ENCODE measurements at regions not wholly inside any gene's neighbourhood (a gene's known extent, or its start where the extent isn't known, plus 50 kb on each side); places are given as distances from the start of the nearest gene placed in this dataset.

DNA sequence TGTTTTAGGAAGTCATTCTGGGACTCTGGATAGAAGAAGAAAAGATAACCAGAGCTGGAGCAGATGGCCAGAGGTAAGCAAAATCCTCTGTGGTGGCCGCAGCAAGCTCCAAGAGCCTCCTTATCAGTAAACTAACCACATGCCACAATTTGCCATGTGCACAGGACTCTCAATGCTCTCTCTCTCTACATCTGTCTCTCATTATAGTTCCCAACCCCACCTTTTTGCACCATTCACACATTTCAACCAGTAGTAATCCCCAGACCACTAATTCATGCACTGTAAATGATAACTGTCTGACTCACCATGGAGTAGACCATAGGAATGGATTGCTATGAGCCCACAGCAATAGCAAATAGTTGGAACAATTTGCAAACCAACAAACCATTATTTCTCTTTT lies 526.1 kb downstream of the TLR4 start:
- ATAC-seq (no peak), DNase-seq (ENCODE audit: low spot score) (no peak)
- CTCF ChIA-PET, result no interaction called here
- no peaks in the 10 kb centered on the region for H3K27me3 Mint-ChIP-seq (ENCODE audit: low read depth)
- H3K4me1 Mint-ChIP-seq, result peaks cover 3% of the 10 kb centered on the region; the same call in 1 of the 2 replicates
- no peak for TF ChIP-seq ZNF263 (CRISPR knock-in tag; IDR thresholded peaks at IDR 0.05; ENCODE audit: low read depth)
- no peak for TF ChIP-seq NFYB (CRISPR knock-in tag; conservative IDR thresholded peaks at IDR 0.05; ENCODE audit: low read depth)
- TF ChIP-seq, protein P1, sequence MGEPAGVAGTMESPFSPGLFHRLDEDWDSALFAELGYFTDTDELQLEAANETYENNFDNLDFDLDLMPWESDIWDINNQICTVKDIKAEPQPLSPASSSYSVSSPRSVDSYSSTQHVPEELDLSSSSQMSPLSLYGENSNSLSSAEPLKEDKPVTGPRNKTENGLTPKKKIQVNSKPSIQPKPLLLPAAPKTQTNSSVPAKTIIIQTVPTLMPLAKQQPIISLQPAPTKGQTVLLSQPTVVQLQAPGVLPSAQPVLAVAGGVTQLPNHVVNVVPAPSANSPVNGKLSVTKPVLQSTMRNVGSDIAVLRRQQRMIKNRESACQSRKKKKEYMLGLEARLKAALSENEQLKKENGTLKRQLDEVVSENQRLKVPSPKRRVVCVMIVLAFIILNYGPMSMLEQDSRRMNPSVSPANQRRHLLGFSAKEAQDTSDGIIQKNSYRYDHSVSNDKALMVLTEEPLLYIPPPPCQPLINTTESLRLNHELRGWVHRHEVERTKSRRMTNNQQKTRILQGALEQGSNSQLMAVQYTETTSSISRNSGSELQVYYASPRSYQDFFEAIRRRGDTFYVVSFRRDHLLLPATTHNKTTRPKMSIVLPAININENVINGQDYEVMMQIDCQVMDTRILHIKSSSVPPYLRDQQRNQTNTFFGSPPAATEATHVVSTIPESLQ (CRISPR knock-in tag; IDR thresholded peaks at IDR 0.05), result no peak
- no peak for TF ChIP-seq CREM (CRISPR knock-in tag; IDR thresholded peaks at IDR 0.05)
- TF ChIP-seq ZNF281 (CRISPR knock-in tag; IDR thresholded peaks at IDR 0.05), result no peak
- TF ChIP-seq RELA (CRISPR knock-in tag; IDR thresholded peaks at IDR 0.05; ENCODE audit: borderline replicate concordance), result no peak
- no peak for TF ChIP-seq ZBTB43 (CRISPR knock-in tag; IDR thresholded peaks at IDR 0.05)
- TF ChIP-seq, protein P2, sequence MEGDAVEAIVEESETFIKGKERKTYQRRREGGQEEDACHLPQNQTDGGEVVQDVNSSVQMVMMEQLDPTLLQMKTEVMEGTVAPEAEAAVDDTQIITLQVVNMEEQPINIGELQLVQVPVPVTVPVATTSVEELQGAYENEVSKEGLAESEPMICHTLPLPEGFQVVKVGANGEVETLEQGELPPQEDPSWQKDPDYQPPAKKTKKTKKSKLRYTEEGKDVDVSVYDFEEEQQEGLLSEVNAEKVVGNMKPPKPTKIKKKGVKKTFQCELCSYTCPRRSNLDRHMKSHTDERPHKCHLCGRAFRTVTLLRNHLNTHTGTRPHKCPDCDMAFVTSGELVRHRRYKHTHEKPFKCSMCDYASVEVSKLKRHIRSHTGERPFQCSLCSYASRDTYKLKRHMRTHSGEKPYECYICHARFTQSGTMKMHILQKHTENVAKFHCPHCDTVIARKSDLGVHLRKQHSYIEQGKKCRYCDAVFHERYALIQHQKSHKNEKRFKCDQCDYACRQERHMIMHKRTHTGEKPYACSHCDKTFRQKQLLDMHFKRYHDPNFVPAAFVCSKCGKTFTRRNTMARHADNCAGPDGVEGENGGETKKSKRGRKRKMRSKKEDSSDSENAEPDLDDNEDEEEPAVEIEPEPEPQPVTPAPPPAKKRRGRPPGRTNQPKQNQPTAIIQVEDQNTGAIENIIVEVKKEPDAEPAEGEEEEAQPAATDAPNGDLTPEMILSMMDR (IDR thresholded peaks at IDR 0.05), result no peak
- no peak for TF ChIP-seq GABPB1 (CRISPR knock-in tag; IDR thresholded peaks at IDR 0.05)
- TF ChIP-seq TEAD4 (CRISPR knock-in tag; IDR thresholded peaks at IDR 0.05), result no peak
- TF ChIP-seq ZNF121 (CRISPR knock-in tag; IDR thresholded peaks at IDR 0.05), result no peak
- TF ChIP-seq NR3C1 (CRISPR knock-in tag; conservative IDR thresholded peaks at IDR 0.05; ENCODE audit: low read depth), result no peak
- TF ChIP-seq RORB (CRISPR knock-in tag; IDR thresholded peaks at IDR 0.05), result no peak
- TF ChIP-seq, protein P3, sequence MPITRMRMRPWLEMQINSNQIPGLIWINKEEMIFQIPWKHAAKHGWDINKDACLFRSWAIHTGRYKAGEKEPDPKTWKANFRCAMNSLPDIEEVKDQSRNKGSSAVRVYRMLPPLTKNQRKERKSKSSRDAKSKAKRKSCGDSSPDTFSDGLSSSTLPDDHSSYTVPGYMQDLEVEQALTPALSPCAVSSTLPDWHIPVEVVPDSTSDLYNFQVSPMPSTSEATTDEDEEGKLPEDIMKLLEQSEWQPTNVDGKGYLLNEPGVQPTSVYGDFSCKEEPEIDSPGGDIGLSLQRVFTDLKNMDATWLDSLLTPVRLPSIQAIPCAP (CRISPR knock-in tag; IDR thresholded peaks at IDR 0.05), result no peak
- TF ChIP-seq, protein P4, sequence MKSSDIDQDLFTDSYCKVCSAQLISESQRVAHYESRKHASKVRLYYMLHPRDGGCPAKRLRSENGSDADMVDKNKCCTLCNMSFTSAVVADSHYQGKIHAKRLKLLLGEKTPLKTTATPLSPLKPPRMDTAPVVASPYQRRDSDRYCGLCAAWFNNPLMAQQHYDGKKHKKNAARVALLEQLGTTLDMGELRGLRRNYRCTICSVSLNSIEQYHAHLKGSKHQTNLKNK (CRISPR knock-in tag; IDR thresholded peaks at IDR 0.05), result no peak
- TF ChIP-seq ZNF317 (CRISPR knock-in tag; IDR thresholded peaks at IDR 0.05; ENCODE audit: borderline replicate concordance, low read depth), result no peak
- TF ChIP-seq, protein P5, sequence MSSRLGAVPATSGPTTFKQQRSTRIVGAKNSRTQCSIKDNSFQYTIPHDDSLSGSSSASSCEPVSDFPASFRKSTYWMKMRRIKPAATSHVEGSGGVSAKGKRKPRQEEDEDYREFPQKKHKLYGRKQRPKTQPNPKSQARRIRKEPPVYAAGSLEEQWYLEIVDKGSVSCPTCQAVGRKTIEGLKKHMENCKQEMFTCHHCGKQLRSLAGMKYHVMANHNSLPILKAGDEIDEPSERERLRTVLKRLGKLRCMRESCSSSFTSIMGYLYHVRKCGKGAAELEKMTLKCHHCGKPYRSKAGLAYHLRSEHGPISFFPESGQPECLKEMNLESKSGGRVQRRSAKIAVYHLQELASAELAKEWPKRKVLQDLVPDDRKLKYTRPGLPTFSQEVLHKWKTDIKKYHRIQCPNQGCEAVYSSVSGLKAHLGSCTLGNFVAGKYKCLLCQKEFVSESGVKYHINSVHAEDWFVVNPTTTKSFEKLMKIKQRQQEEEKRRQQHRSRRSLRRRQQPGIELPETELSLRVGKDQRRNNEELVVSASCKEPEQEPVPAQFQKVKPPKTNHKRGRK (CRISPR knock-in tag; IDR thresholded peaks at IDR 0.05; ENCODE audit: borderline replicate concordance), result no peak
- TF ChIP-seq NR2C2 (CRISPR knock-in tag; IDR thresholded peaks at IDR 0.05), result no peak
- no peak for TF ChIP-seq USF2 (CRISPR knock-in tag; IDR thresholded peaks at IDR 0.05)
- no peak for TF ChIP-seq FOXP1 (CRISPR knock-in tag; IDR thresholded peaks at IDR 0.05; ENCODE audit: borderline replicate concordance)
- 0 out of 2 replicates have a peak, but pooled peaks cover 6% of the 10 kb centered on the region for H3K9me3 Mint-ChIP-seq
- no peak overlapping the region for H3K27ac Mint-ChIP-seq
- H3K4me3 Mint-ChIP-seq, result no peak overlapping the region
- POLR2A ChIA-PET, result no interaction called here
- no peaks in the 10 kb centered on the region for H3K36me3 Mint-ChIP-seq

All from WTC11 (cell line).